Loucy (cell line): ENCODE measurements at regions not wholly inside any gene's neighbourhood (a gene's known extent, or its start where the extent isn't known, plus 50 kb on each side); places are given as distances from the start of the nearest gene placed in this dataset.

Experiments used
- CTCF ChIP-seq: fragments of 200-600 bp; sonication (generic); conservative IDR thresholded peaks from 2 replicates; pipeline ENCODE4 v1.5.1; 2014; ENCODE audit warnings: mild to moderate bottlenecking, antibody characterized with exemption, low read length
- EZH2phosphoT487 ChIP-seq: fragments of 200-600 bp; IDR thresholded peaks from 2 replicates; pipeline ENCODE4 v1.6.1; 2018; ENCODE audit warnings: antibody characterized with exemption, mild to moderate bottlenecking, moderate library complexity, borderline replicate concordance

GRCh38 chr6:140586426-140587061 lies 1212.1 kb upstream of the CITED2 start:
- no peak for TF ChIP-seq CTCF
- no peak for TF ChIP-seq EZH2phosphoT487
